GM13976 (cell line): ENCODE measurements at regions not wholly inside any gene's neighbourhood (a gene's known extent, or its start where the extent isn't known, plus 50 kb on each side); places are given as distances from the start of the nearest gene placed in this dataset.

Experiments used
- DNase-seq: peaks from one replicate; pipeline ENCODE4 v3.0.0; 2012; ENCODE audit warnings: low spot score
- in situ Hi-C: fragments of 300-500 bp; cut with MboI; formaldehyde crosslinking; loops from one replicate; pipeline ENCODE4 v1.12.0; 2022; ENCODE audit warnings: low sequenced_read_pairs, mixed read lengths, inconsistent platforms; ENCODE audit not compliant: unreplicated experiment
- TF ChIP-seq, protein P1 (sequence below): IDR thresholded peaks from 2 replicates; pipeline ENCODE4 v1.5.1; 2012; ENCODE audit warnings: borderline replicate concordance, mild to moderate bottlenecking; ENCODE audit not compliant: insufficient read depth; ENCODE audit errors: extremely low read depth, missing control alignments, control extremely low read depth

DNA sequence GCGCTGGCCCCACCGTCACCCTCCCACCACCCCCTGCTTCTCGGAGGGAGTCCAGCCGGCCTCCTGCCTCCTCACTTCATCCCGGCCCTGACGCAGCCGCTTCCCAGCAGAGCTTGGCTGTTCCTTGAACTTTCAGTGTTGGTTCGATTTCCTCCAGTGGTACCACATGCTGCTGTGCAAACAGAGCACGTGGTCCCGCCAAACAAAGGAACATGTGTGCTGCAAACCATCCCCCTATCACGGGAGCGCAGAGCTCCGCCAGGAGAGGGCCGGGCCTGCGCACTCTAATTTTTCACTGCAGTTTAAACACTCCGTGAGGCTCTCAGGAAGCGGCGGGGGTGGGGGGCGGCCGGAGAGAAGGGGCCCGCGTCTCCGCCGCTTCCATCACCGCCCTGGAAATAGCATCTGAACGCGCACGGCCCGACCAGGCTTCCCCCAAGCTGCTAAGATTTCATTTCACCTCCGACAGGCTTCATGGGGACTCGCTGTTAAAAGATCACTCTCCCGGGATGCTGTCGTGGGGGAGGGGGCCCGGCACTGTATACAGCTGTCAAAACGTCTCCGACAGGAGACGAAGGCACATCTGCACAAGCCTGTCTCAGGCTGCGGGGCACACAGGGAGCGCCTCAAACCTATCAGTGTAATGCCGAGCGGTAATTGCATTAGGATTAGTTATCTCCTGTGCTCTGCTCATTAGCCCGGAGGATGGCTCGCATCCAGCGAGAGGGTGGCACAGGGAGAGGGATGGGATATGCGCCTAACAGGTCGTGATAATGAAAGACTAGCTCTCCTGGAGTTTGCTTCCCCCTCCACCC lies 269.9 kb upstream of the SORL1-AS1 start:
- in situ Hi-C loops: no loop called here
- TF ChIP-seq, protein P1, sequence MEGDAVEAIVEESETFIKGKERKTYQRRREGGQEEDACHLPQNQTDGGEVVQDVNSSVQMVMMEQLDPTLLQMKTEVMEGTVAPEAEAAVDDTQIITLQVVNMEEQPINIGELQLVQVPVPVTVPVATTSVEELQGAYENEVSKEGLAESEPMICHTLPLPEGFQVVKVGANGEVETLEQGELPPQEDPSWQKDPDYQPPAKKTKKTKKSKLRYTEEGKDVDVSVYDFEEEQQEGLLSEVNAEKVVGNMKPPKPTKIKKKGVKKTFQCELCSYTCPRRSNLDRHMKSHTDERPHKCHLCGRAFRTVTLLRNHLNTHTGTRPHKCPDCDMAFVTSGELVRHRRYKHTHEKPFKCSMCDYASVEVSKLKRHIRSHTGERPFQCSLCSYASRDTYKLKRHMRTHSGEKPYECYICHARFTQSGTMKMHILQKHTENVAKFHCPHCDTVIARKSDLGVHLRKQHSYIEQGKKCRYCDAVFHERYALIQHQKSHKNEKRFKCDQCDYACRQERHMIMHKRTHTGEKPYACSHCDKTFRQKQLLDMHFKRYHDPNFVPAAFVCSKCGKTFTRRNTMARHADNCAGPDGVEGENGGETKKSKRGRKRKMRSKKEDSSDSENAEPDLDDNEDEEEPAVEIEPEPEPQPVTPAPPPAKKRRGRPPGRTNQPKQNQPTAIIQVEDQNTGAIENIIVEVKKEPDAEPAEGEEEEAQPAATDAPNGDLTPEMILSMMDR: no peak
- peak; percentile 16 for DNase-seq

GRCh38 chr11:121721961-121722360 lies 269.2 kb upstream of the SORL1-AS1 start:
- TF ChIP-seq, protein P1: no peak
- in situ Hi-C loops: no loop called here
- DNase-seq: no peak

DNA sequence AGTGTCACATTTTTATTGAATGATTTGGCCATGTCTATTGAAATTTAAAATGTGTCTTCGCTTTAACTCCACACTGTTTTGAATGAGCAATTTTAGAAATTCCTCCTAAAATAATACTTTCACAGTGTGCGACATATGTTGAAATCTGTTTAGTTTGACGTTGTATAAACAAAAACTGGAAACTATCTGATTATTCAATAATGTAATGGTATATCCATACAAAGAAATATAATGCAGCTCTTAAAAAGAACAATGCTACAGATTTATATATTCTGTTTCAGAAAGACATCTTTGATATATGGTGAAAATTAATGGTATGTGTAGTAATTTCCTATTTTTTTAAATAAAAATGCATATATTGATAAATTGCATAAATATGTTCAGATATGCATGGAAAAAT lies 268.7 kb upstream of the SORL1-AS1 start:
- no peak for DNase-seq
- in situ Hi-C loops: no loop called here
- TF ChIP-seq, protein P1: no peak

- TF ChIP-seq, protein P1: no peak
- in situ Hi-C loops: no loop called here
Measured at GRCh38 chr11:121717296-121717695, 264.5 kb upstream of the SORL1-AS1 start.

GRCh38 chr11:121716060-121716459 lies 263.3 kb upstream of the SORL1-AS1 start:
- DNase-seq: no peak
- TF ChIP-seq, protein P1: no peak
- in situ Hi-C loops: no loop called here

More at GRCh38 chr11:121717296-121717695, 264.5 kb upstream of the SORL1-AS1 start:
- no peak for DNase-seq

DNA sequence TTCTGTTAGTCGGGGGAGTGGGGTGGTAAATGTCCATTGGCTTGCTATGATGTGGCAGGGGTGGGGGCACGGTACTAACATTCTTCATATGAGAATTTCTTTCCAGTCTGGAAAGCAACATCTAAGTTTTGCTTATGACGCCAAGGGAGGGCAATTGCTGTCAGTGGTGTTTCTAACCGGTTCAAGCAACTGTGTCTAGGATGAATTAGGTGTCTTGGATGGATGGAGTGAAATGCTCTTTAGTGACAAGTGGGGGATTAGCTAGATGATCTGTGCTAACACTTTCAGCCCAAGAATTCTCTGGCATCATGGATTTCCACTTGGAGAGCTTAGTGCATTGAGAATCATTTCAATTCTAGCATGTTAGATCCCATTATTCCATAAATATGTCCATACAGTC lies 262.6 kb upstream of the SORL1-AS1 start:
- in situ Hi-C loops: no loop called here
- no peak for DNase-seq
- TF ChIP-seq, protein P1: no peak
